ENCODE measurements at regions not wholly inside any gene's neighbourhood (a gene's known extent, or its start where the extent isn't known, plus 50 kb on each side); places are given as distances from the start of the nearest gene placed in this dataset.

GRCh38 chr4:59565836-59566235, 1634.3 kb upstream of the ADGRL3 start:
- CTCF ChIA-PET = no interaction called here
- ATAC-seq = no peak
- no peak for TF ChIP-seq HMGXB4 (CRISPR knock-in tag; IDR thresholded peaks at IDR 0.05)
- no peak for TF ChIP-seq ERG (CRISPR knock-in tag; IDR thresholded peaks at IDR 0.05)
- TF ChIP-seq TEAD4 (CRISPR knock-in tag; IDR thresholded peaks at IDR 0.05) = no peak
- no peak for TF ChIP-seq ZNF138 (CRISPR knock-in tag; conservative IDR thresholded peaks at IDR 0.05)
- TF ChIP-seq GABPB1 (CRISPR knock-in tag; IDR thresholded peaks at IDR 0.05) = no peak
- no peak for TF ChIP-seq GTF2I (CRISPR knock-in tag; conservative IDR thresholded peaks at IDR 0.05)
- no peak for TF ChIP-seq ZNF317 (CRISPR knock-in tag; IDR thresholded peaks at IDR 0.05; ENCODE audit: borderline replicate concordance, low read depth)
- TF ChIP-seq ZNF121 (CRISPR knock-in tag; IDR thresholded peaks at IDR 0.05) = no peak
- no peak for TF ChIP-seq ZNF532 (CRISPR knock-in tag; IDR thresholded peaks at IDR 0.05; ENCODE audit: borderline replicate concordance)
- TF ChIP-seq PRDM15 (CRISPR knock-in tag; IDR thresholded peaks at IDR 0.05) = no peak
- TF ChIP-seq NR3C1 (CRISPR knock-in tag; conservative IDR thresholded peaks at IDR 0.05; ENCODE audit: low read depth) = no peak
- TF ChIP-seq E2F1 (CRISPR knock-in tag; IDR thresholded peaks at IDR 0.05) = no peak
- no peak for TF ChIP-seq CBFB (CRISPR knock-in tag; IDR thresholded peaks at IDR 0.05; ENCODE audit: low read depth)
- no peak for DNase-seq (ENCODE audit: low spot score)
- no peaks in the 10 kb centered on the region for H3K36me3 Mint-ChIP-seq
- no peak overlapping the region for H3K27ac Mint-ChIP-seq
- H3K9me3 Mint-ChIP-seq = no peaks in the 10 kb centered on the region
- no peaks in the 10 kb centered on the region for H3K27me3 Mint-ChIP-seq (ENCODE audit: low read depth)
- POLR2A ChIA-PET = no interaction called here
- peaks cover 4% of the 10 kb centered on the region; the same call in 1 of the 2 replicates for H3K4me1 Mint-ChIP-seq
- no peak overlapping the region for H3K4me3 Mint-ChIP-seq

All from WTC11 (cell line).